Testis (tissue), 2 donors: ENCODE measurements at regions not wholly inside any gene's neighbourhood (a gene's known extent, or its start where the extent isn't known, plus 50 kb on each side); places are given as distances from the start of the nearest gene placed in this dataset.
"Not testable (repeated sequence)": the region's sequence is repeated elsewhere in the genome, so short reads cannot be mapped to it uniquely, and the experiment has no call there.

Experiments used
- DNase-seq: peaks from one replicate; pipeline ENCODE4 v3.0.0-alpha.2; 2019
- H3K27ac ChIP-seq, 2 donors: fragments of 200-600 bp; sonication (generic); one replicate each; pipeline ENCODE4 v1.5.1; 2019
- H3K27me3 ChIP-seq: fragments of 200-600 bp; sonication (generic); one replicate; pipeline ENCODE4 v1.5.1; 2019
- H3K36me3 ChIP-seq: fragments of 200-600 bp; sonication (generic); one replicate; pipeline ENCODE4 v1.5.1; 2017; ENCODE audit warnings: low read depth; ENCODE audit errors: missing control alignments
- H3K4me1 ChIP-seq: fragments of 200-600 bp; sonication (generic); one replicate; pipeline ENCODE4 v1.5.1; 2019
- H3K4me3 ChIP-seq, 2 donors: fragments of 200-600 bp; sonication (generic); one replicate each; pipeline ENCODE4 v1.5.1; 2017 to 2019
- H3K9me3 ChIP-seq: fragments of 200-600 bp; sonication (generic); one replicate; pipeline ENCODE4 v1.5.1; 2017
- CTCF ChIP-seq, 3 experiments: fragments of 450-650 bp in 2 of 3; fragments of 200-600 bp in 1 of 3; sonication (generic) in 1 of 3; IDR thresholded peaks; one replicate each; pipeline ENCODE4 v1.5.1; 2016 to 2019; ENCODE audit warnings: antibody characterized with exemption in 3 of 3, mild to moderate bottlenecking in 2 of 3, moderate library complexity in 1 of 3
- POLR2A ChIP-seq: fragments of 450-650 bp; IDR thresholded peaks from one replicate; pipeline ENCODE4 v1.6.1; 2017; ENCODE audit warnings: antibody characterized with exemption, mild to moderate bottlenecking, moderate library complexity
- WGBS, 2 donors: methylation state at CpG; one replicate each; pipeline ENCODE4 v1.1.5; 2018; 5-methylcytosine and 5-hydroxymethylcytosine counted together
- intact Hi-C: fragments of 100-400 bp; cut with DNase I; formaldehyde crosslinking; loops from one replicate; pipeline ENCODE4 v1.15.1; 2023; ENCODE audit warnings: low total_unique reads

GRCh38 chr17:63295839-63296590, 150.1 kb downstream of the CYB561 start:
- Histone ChIP-seq H3K36me3 (no peaks in the 10 kb centered on the region), H3K27ac (no peak overlapping the region), H3K4me3 (no peak overlapping the region), H3K9me3 (no peaks in the 10 kb centered on the region), H3K27me3 (no peaks in the 10 kb centered on the region), H3K4me1 (no peaks in the 10 kb centered on the region)
- no peak for DNase-seq
- intact Hi-C loops, result no loop called here
- TF ChIP-seq CTCF (IDR thresholded peaks at IDR 0.05) (no peak), POLR2A (no peak)
- 88 to 96% methylated on average over 1 of the region's 1 CpG for WGBS, 2 donors

- H3K27me3 ChIP-seq, H3K9me3 ChIP-seq, intact Hi-C loops, H3K27ac ChIP-seq, H3K4me3 ChIP-seq, DNase-seq, H3K36me3 ChIP-seq, H3K4me1 ChIP-seq: not testable (repeated sequence)
- WGBS, 2 donors, result 81 to 95% methylated on average over 1 of the region's 1 CpG
These were observed 147.2 kb downstream of the CYB561 start for GRCh38 chr17:63298916-63299315.

- intact Hi-C loops, result no loop called here
- no peak overlapping the region for H3K4me3 ChIP-seq
- H3K4me1 ChIP-seq, result no peaks in the 10 kb centered on the region
- H3K9me3 ChIP-seq, result no peaks in the 10 kb centered on the region
- DNase-seq, result no peak
- H3K36me3 ChIP-seq, result no peaks in the 10 kb centered on the region
- no peaks in the 10 kb centered on the region for H3K27me3 ChIP-seq
- TF ChIP-seq POLR2A, result no peak
- TF ChIP-seq CTCF (IDR thresholded peaks at IDR 0.05), result no peak
- WGBS, 2 donors, result 94 to 100% methylated on average over 6 to 15 of the region's 15 CpGs
- no peak overlapping the region for H3K27ac ChIP-seq
These were observed 141.3 kb downstream of the CYB561 start for GRCh38 chr17:63304704-63305261.

- Histone ChIP-seq H3K9me3 (no peaks in the 10 kb centered on the region), H3K27me3 (no peaks in the 10 kb centered on the region), H3K36me3 (no peaks in the 10 kb centered on the region), H3K4me3 (no peak overlapping the region), H3K4me1 (no peaks in the 10 kb centered on the region), H3K27ac (no peak overlapping the region)
- TF ChIP-seq CTCF (IDR thresholded peaks at IDR 0.05), result no peak
- TF ChIP-seq POLR2A, result no peak
- intact Hi-C loops, result no loop called here
- 89 to 91% methylated on average over 7 of the region's 7 CpGs for WGBS, 2 donors
- DNase-seq, result no peak
These were observed 140.2 kb downstream of the CYB561 start for GRCh38 chr17:63305857-63306256.

GRCh38 chr17:63306855-63307254, 139.3 kb downstream of the CYB561 start:
- Histone ChIP-seq H3K27ac (no peak overlapping the region), H3K4me3 (no peak overlapping the region), H3K9me3 (no peaks in the 10 kb centered on the region), H3K27me3 (no peaks in the 10 kb centered on the region), H3K4me1 (no peaks in the 10 kb centered on the region), H3K36me3 (no peaks in the 10 kb centered on the region)
- TF ChIP-seq POLR2A (no peak), CTCF (IDR thresholded peaks at IDR 0.05) (no peak)
- WGBS, 2 donors, result 70 to 84% methylated on average over 3 of the region's 3 CpGs
- intact Hi-C loops, result no loop called here
- DNase-seq, result no peak
